ENCODE measurements at regions not wholly inside any gene's neighbourhood (a gene's known extent, or its start where the extent isn't known, plus 50 kb on each side); places are given as distances from the start of the nearest gene placed in this dataset.

DNA sequence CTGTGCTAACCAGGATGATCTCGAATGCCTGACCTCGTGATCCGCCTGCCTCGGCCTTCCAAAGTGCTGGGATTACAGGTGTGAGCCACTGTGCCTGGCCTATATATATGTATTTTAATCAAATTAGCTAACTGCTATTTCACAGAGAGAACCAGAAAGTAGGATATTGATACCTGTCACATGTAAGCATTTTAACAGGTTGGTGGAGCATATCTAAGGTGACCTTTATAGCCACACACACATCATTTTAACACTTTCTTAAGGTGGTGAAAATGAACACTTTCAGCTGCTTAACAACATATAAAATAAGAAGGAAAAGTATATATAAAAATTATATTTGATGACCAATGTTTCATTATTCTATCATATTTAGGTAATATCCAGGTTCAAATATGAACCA is 57.0 kb upstream of the ATF7IP start:
- DNase-seq (ENCODE audit: insufficient read length, low spot score) (no peak), FAIRE-seq (no peak)
- TF ChIP-seq CTCF (IDR thresholded peaks at IDR 0.05; ENCODE audit: insufficient read depth, missing control alignments), result no peak

DNA sequence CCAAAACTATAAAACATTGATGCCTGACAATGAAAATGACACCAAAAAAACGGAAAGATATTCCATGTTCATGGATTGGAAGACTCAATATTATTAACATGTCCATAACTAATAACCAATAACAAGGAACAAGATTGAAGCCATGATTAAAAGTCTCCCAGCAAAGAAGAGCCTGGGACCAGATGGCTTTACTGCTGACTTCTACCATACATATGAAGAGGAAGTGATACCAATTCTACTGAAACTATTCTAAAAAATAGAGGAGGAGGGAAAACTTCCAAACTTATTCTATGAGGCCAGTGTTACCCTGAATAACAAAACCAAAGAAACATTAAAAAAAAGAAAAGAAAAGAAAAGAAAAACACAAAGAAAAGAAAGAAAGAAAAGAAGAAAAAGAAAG is 54.6 kb upstream of the ATF7IP start:
- no peak for TF ChIP-seq CTCF (IDR thresholded peaks at IDR 0.05; ENCODE audit: insufficient read depth, missing control alignments)
- FAIRE-seq, result no peak
- no peak for DNase-seq (ENCODE audit: insufficient read length, low spot score)

GRCh38 chr12:14313379-14314138 is 51.9 kb upstream of the ATF7IP start:
- FAIRE-seq, result no peak
- TF ChIP-seq CTCF (IDR thresholded peaks at IDR 0.05; ENCODE audit: insufficient read depth, missing control alignments), result no peak
- DNase-seq (ENCODE audit: insufficient read length, low spot score), result no peak

DNA sequence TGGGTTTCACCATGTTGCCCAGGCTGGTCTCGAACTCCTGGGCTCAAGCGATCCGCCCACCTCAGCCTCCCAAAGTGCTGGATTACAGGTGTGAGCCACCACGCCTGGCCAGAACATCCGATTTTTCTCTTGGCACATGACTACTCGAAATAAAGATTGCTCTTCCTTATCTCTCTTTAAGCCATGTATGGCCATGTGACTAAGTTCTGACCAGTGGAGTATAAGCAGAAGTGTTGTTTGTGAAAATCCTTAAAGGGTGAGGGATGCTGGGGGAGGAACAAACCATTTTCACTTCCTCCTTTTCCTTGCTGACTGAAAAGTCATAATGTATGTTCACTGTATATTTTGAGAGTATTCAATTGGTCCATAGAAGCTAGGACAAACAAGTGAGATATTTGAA is 50.7 kb upstream of the ATF7IP start:
- no peak for TF ChIP-seq CTCF (IDR thresholded peaks at IDR 0.05; ENCODE audit: insufficient read depth, missing control alignments)
- DNase-seq (ENCODE audit: insufficient read length, low spot score) (no peak), FAIRE-seq (no peak)

GRCh38 chr12:14315501-14315900 is 50.0 kb upstream of the ATF7IP start:
- FAIRE-seq, result no peak
- DNase-seq (ENCODE audit: insufficient read length, low spot score), result no peak
- TF ChIP-seq CTCF (IDR thresholded peaks at IDR 0.05; ENCODE audit: insufficient read depth, missing control alignments), result no peak

Measured in D721Med (cell line).